ENCODE measurements at regions not wholly inside any gene's neighbourhood (a gene's known extent, or its start where the extent isn't known, plus 50 kb on each side); places are given as distances from the start of the nearest gene placed in this dataset. TPM values are rescaled to one million over a fixed set of nuclear protein-coding genes. Genes with fewer than 3 reads are reported as not detected.

GRCh38 chrX:74680836-74681235 lies 66.4 kb upstream of the RLIM start:
- DNase-seq (ENCODE audit: low read depth in 4 of 6, low spot score in 6 of 6), result peak in 1 of 6 donors; percentile 55
- Histone ChIP-seq H3K4me1 (ENCODE audit: control insufficient read depth, insufficient read depth, low read length) (no peaks in the 10 kb centered on the region), H3K27ac (ENCODE audit: low read depth, low read length) (no peak overlapping the region), H3K4me3 (ENCODE audit: low read depth, low read length) (no peak overlapping the region), H3K9me3 (ENCODE audit: control insufficient read depth, insufficient read depth, low read length) (peaks cover 2% of the 10 kb centered on the region), H3K27me3 (ENCODE audit: control insufficient read depth, insufficient read depth, low read length) (no peaks in the 10 kb centered on the region), H3K36me3 (ENCODE audit: control insufficient read depth, insufficient read depth, low read length) (no peaks in the 10 kb centered on the region)
- no CpG with 5 or more reads among the region's 1 CpG for WGBS (ENCODE audit: insufficient coverage)

DNA sequence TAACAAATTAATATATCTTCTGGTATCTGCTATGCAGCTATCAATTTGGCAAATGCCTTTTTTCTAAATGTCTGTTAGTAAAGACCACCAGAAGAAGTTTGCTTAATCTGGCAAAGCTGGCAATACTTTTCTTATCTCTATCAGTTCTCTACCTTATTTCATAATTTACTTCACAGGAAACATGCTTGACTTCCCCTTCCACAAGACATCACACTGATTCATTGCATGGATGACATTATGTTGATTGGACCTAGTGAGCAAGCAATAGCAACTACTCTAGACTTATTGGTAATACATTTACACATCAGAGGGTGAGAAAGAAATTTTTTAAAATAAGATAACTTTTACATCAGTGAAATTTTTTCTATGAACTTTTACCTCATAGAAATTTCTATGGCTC lies 66.0 kb upstream of the RLIM start:
- no peak overlapping the region for H3K4me3 ChIP-seq (ENCODE audit: low read depth, low read length)
- no peaks in the 10 kb centered on the region for H3K36me3 ChIP-seq (ENCODE audit: control insufficient read depth, insufficient read depth, low read length)
- H3K27me3 ChIP-seq (ENCODE audit: control insufficient read depth, insufficient read depth, low read length), result no peaks in the 10 kb centered on the region
- H3K9me3 ChIP-seq (ENCODE audit: control insufficient read depth, insufficient read depth, low read length), result no peaks in the 10 kb centered on the region
- DNase-seq (ENCODE audit: low read depth in 4 of 6, low spot score in 6 of 6), result no peak
- H3K4me1 ChIP-seq (ENCODE audit: control insufficient read depth, insufficient read depth, low read length), result no peaks in the 10 kb centered on the region
- no peak overlapping the region for H3K27ac ChIP-seq (ENCODE audit: low read depth, low read length)

GRCh38 chrX:74670028-74670427 lies 55.6 kb upstream of the RLIM start:
- no peak overlapping the region for H3K27ac ChIP-seq (ENCODE audit: low read depth, low read length)
- H3K4me1 ChIP-seq (ENCODE audit: control insufficient read depth, insufficient read depth, low read length), result no peaks in the 10 kb centered on the region
- no peak overlapping the region for H3K4me3 ChIP-seq (ENCODE audit: low read depth, low read length)
- H3K27me3 ChIP-seq (ENCODE audit: control insufficient read depth, insufficient read depth, low read length), result no peaks in the 10 kb centered on the region
- WGBS (ENCODE audit: insufficient coverage), result 40% methylated on average over 1 of the region's 1 CpG
- H3K36me3 ChIP-seq (ENCODE audit: control insufficient read depth, insufficient read depth, low read length), result no peaks in the 10 kb centered on the region
- no peak for DNase-seq (ENCODE audit: low read depth in 4 of 6, low spot score in 6 of 6)
- H3K9me3 ChIP-seq (ENCODE audit: control insufficient read depth, insufficient read depth, low read length), result no peaks in the 10 kb centered on the region

Small RNA genes lying in the stretch of these regions (small RNA-seq; reads per million reads assigned to genes)
- not detected for gene RNU6-330P (ENCODE audit: low replicate concordance)
